ENCODE measurements at regions not wholly inside any gene's neighbourhood (a gene's known extent, or its start where the extent isn't known, plus 50 kb on each side); places are given as distances from the start of the nearest gene placed in this dataset.
"Not testable (repeated sequence)": the region's sequence is repeated elsewhere in the genome, so short reads cannot be mapped to it uniquely, and the experiment has no call there.

- not testable (repeated sequence) for DNase-seq (ENCODE audit: low read depth)
Measured at GRCh38 chr14:105752420-105752819, 226.0 kb downstream of the TMEM121 start.

GRCh38 chr14:105760691-105761344 is 234.4 kb downstream of the TMEM121 start:
- DNase-seq (ENCODE audit: low read depth): no peak

DNA sequence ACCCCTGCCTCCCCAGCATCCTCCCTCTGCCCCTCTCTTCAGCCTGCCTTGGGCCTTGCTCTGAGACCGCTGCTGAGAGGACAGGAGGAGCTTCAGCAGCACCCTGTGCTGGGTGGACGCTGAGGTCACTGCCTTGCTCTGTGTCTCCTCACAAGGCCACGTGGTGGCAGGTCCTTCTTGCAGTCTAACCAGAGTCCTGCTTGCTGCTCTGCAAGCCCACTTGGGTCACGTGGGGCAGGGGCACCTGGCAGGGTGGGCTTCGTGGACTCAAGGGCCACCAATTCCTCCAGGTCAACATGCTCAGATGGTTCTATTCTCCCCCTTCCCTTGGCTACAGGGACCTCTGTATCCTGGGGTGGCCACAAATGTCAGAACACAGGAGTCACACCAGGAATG is 235.0 kb downstream of the TMEM121 start:
- DNase-seq (ENCODE audit: low read depth): not testable (repeated sequence)

DNA sequence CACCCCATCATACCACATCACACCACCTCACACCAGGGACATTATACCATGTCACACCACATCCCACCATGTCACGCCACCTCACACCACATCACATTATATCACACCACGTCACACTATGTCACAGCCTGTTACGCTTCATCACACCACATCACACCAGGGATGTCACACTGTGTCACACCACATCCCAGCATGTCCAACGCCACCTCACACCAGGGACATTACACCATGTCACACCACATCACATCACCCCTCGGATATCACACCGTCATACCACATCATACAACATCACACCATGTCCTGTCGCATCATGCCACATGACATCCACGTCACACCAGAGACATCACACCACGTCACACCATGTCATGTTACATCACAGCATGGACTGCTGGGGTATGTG is 235.5 kb downstream of the TMEM121 start:
- no peak for DNase-seq (ENCODE audit: low read depth)

DNA sequence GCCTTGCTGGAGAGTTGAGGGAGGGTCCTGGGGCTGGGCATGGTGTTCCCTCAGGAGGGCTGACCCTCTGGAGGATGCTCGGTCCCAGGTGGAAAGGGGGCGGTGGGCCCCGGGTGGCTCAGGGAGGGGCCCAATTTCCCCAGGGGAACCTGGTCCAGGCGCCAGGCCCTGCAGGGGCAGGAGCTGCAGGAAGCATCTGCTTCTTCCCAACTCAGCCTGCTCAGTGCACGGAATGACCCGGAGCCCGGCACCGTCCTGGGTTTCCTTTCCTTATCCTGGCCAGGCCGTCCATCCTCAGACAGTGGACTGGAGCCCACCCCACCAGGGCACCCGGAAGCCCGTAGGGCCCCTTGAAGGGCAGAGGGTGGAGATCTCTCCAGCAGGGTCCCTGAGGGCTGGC is 235.9 kb downstream of the TMEM121 start:
- DNase-seq (ENCODE audit: low read depth): not testable (repeated sequence)

DNA sequence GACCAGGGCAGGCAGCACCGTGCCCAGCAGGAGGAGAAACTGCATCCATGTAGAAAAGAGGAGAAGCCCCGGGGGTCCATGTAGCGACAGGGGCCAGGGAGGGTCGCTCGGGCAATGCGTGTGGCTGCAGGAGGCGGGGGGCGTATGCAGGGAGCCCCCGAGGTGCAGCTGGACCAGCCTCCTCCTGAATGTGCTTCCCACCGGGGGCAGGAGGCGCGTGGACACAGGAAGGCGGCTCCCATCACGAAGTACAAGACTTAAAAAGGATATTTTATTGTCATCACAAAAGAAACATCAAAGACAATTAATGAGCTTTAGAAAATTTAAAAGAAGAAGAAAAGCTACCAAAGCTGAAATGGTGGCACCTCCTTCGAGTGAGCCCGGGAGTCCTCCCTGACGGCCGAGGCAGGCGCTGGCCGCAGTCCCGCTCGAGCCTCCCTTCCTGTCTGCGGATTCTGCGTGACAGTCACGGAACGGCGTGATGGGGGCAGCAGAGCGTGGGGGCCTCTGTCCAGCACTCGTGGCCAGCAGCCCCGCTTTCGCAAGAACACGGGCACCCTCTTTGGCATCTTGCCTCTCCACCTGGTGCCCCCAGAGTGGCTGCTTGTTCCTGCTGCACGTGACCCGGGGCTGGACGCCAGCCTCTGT is 238.0 kb downstream of the TMEM121 start:
- not testable (repeated sequence) for DNase-seq (ENCODE audit: low read depth)

- DNase-seq (ENCODE audit: low read depth): not testable (repeated sequence)
Measured at GRCh38 chr14:105765072-105765825, 238.9 kb downstream of the TMEM121 start.

DNA sequence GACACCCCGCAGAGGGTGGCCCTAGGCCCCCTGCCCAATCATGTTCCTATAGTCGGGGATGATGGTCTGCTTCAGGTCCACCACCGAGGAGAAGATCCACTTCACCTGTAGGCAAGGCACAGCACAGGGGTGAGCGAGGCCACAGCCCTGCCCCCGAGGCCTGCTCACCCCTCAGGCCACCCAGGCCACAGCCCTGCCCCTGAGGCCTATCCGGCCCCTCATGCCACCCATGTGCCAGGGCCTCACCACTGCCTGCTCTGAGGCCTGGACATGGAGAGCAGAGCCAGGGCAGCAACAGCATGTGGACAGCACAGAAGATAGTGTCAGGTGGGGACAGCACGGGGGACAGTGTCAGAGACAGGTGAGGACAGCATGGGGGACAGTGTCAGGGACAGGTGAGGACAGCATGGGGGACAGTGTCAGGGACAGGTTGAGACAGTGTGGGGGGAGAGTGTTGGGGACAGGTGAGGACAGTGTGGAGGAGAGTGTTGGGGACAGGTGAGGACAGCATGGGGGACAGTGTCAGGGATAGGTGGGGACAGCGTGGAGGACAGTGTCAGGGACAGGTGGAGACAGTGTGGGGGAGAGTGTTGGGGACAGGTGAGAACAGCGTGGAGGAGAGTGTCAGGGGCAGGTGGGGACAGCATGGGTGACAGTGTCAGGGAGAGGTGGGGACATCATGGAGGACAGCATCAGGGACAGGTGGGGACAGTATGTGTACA is 239.7 kb downstream of the TMEM121 start:
- no peak for DNase-seq (ENCODE audit: low read depth)

GRCh38 chr14:105767315-105767714 is 240.9 kb downstream of the TMEM121 start:
- no peak for DNase-seq (ENCODE audit: low read depth)

- not testable (repeated sequence) for DNase-seq (ENCODE audit: low read depth)
Measured at GRCh38 chr14:105768039-105768438, 241.7 kb downstream of the TMEM121 start.

GRCh38 chr14:105769061-105769730 is 242.8 kb downstream of the TMEM121 start:
- not testable (repeated sequence) for DNase-seq (ENCODE audit: low read depth)

DNA sequence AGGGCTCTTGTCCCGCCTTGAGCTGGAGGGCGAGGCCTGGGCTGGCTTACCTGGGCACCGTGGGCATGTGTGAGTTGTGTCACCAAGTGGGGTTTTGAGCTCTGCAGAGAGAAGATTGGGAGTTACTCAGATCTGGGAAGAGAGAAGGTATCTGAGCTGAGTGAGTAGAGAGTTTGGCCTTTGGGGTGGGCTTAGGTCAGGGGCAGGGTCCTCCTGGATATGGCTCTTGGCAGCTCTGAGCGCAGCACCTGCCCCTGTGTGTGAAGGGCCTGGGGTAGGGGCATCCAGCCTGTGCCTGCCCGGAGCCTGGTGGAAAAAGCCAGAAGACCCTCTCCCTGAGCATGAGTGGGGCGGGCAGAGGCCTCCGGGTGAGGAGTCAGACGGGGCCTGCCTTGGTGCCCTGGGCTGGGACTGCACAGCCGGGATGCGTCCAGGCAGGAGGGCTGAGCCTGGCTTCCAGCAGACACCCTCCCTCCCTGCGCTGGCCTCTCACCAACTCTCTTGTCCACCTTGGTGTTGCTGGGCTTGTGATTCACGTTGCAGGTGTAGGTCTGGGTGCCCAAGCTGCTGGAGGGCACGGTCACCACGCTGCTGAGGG is 244.3 kb downstream of the TMEM121 start:
- DNase-seq (ENCODE audit: low read depth): not testable (repeated sequence)

- not testable (repeated sequence) for DNase-seq (ENCODE audit: low read depth)
Measured at GRCh38 chr14:105771261-105772226, 245.2 kb downstream of the TMEM121 start.

DNA sequence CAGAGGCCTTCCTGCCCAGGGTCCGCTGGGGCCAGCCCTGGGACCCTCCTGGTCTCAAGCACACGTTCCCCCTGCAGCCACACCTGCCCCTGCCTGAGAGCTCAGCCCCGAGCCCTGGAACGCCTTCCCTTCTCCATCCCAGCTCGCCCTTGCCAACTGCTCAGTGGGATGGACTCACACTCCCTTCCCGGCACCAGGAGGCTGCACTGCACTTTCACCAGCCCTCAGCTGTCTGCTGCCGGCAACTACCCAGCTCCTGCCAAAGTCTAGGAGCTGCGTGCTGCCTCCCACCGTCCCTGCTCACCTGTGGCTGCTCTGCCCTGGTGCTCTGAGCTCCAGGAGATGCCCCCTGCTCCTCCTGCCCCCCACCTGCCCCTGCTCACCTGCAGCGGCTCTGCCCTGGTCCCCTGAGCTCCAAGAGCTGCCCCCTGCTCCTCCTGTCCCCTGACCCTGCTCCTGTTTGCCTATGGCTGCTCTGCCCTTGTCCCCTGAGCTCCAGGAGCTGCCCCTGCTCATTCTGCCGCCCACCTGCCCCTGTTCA is 246.4 kb downstream of the TMEM121 start:
- not testable (repeated sequence) for DNase-seq (ENCODE audit: low read depth)

- DNase-seq (ENCODE audit: low read depth): no peak
Measured at GRCh38 chr14:105773584-105773983, 247.2 kb downstream of the TMEM121 start.

GRCh38 chr14:105774001-105774400 is 247.6 kb downstream of the TMEM121 start:
- no peak for DNase-seq (ENCODE audit: low read depth)

DNA sequence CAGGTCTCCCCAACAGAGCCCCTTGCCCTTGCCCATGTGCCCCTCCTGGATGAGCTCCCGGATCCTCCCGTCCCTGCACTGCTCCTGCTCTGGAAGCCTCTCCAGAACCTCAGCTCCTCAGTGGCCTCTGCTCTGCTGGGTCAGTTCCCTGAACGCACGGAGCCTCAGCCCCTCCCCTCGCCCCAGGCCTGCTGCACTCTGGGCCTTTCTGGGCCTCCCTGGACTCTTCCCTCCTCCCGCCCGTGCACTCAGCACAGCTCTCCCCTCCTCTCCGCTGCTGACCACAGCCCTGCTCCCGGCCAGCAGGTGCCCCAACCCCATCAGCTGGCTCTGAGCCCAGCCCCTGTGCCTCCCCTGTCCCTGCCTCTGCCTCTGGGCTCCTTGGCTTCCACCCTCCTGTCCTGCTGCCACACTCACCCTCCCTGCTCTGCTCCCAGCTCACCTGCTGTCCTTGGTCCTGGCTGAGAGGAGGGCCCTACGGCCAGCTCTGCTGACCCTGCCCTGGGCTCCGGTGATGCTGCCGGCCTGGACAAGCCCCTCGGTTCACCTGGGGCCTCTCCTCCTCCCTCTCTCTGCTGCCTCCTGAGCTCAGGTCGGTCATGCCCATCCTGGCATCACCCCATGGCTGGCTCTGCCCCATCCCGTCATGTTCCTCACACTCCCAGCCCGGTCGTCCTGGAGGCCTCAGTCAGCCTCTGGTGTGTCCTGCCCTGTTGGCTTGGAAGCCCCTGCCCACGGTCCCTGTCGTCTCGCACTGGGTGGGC is 248.4 kb downstream of the TMEM121 start:
- not testable (repeated sequence) for DNase-seq (ENCODE audit: low read depth)

- not testable (repeated sequence) for DNase-seq (ENCODE audit: low read depth)
Measured at GRCh38 chr14:105775349-105775923, 249.1 kb downstream of the TMEM121 start.

- DNase-seq (ENCODE audit: low read depth): not testable (repeated sequence)
Measured at GRCh38 chr14:105776112-105776511, 249.7 kb downstream of the TMEM121 start.
